Nephron (organoid): ENCODE measurements at regions not wholly inside any gene's neighbourhood (a gene's known extent, or its start where the extent isn't known, plus 50 kb on each side); places are given as distances from the start of the nearest gene placed in this dataset.

Experiments
- H3K27ac Mint-ChIP-seq, 3 experiments: 2 replicates each; pipeline ENCODE4 v1.8.0; 2020; ENCODE audit warnings: mixed read lengths in 3 of 3, mild to moderate bottlenecking in 2 of 3, moderate library complexity in 1 of 3
- H3K27me3 Mint-ChIP-seq: 2 replicates; pipeline ENCODE4 v1.8.0; 2021; ENCODE audit warnings: low read depth, mild to moderate bottlenecking, moderate library complexity, mixed read lengths
- H3K36me3 Mint-ChIP-seq: 2 replicates; pipeline ENCODE4 v1.8.0; 2020; ENCODE audit warnings: low read depth, mixed read lengths
- H3K4me1 Mint-ChIP-seq: 2 replicates; pipeline ENCODE4 v1.8.0; 2020; ENCODE audit warnings: mixed read lengths
- H3K4me3 Mint-ChIP-seq, 3 experiments: 2 replicates each; pipeline ENCODE4 v1.8.0; 2020; ENCODE audit warnings: mild to moderate bottlenecking in 3 of 3, mixed read lengths in 3 of 3, moderate library complexity in 2 of 3
- H3K9me3 Mint-ChIP-seq: 2 replicates; pipeline ENCODE4 v1.8.0; 2020; ENCODE audit warnings: mixed read lengths
- CTCF ChIP-seq, 3 experiments: fragments of 200-600 bp; sonication (generic); IDR thresholded peaks; one replicate each; pipeline ENCODE4 v1.5.0; 2021; ENCODE audit warnings: antibody characterized with exemption in 3 of 3; ENCODE audit not compliant: unreplicated experiment in 3 of 3

DNA sequence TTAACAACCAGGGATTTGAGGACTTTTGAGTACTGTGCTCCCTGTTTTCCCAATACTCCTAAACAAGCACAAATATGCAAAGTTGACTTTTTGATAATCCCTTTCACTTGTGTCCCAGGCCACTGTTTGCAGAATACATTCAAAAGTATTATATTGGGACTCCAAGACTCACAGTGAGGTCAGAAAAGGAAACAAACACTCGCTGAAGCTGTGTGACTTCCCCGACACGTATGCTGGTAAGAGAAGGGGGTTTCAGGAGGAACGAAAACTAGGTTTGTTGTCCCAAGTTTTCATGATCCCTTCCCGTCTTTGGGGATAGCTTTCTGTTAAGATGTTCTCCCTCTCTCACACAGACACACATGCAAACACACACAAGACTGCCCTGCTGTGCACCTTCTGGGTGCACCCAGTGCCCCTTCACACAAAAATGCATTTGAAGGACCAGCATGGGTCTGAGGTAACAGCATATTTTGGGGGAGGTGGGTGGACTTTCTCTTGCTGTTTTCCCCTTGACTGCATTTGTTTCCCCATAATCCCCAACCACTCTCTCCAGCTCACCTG, 225.2 kb upstream of the PRICKLE2 start:
- Mint-ChIP-seq H3K27me3 (peaks cover 20% of the 10 kb centered on the region), H3K9me3 (no peaks in the 10 kb centered on the region), H3K36me3 (no peaks in the 10 kb centered on the region), H3K4me1 (peaks cover 6% of the 10 kb centered on the region), H3K4me3 (no peak overlapping the region), H3K27ac (no peak overlapping the region)
- TF ChIP-seq CTCF (IDR thresholded peaks at IDR 0.05; ENCODE audit: unreplicated experiment in 3 of 3): no peak

DNA sequence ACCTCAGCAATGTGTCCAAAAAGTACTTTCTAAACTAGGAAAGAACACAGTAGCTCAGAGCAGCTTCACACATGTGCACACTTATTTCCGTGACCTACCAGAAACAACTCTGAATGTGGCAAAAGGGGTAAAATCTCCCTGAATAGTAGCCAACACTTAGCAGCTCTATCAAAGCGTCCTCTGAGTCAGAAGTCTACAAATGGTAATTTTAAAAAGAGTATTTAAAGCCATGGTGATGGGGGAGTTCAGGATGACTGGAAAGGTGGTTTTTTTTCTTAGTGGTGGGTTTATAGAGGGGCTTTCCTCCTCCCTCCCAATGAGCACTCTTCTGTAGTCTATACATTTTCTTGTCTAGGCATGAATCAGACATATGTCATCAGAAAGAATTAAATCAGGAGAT, 223.8 kb upstream of the PRICKLE2 start:
- Mint-ChIP-seq H3K9me3 (no peaks in the 10 kb centered on the region), H3K4me1 (peaks cover 12% of the 10 kb centered on the region), H3K27ac (no peak overlapping the region), H3K4me3 (no peak overlapping the region), H3K36me3 (no peaks in the 10 kb centered on the region), H3K27me3 (peaks cover 20% of the 10 kb centered on the region)
- TF ChIP-seq CTCF (IDR thresholded peaks at IDR 0.05; ENCODE audit: unreplicated experiment in 3 of 3): no peak

DNA sequence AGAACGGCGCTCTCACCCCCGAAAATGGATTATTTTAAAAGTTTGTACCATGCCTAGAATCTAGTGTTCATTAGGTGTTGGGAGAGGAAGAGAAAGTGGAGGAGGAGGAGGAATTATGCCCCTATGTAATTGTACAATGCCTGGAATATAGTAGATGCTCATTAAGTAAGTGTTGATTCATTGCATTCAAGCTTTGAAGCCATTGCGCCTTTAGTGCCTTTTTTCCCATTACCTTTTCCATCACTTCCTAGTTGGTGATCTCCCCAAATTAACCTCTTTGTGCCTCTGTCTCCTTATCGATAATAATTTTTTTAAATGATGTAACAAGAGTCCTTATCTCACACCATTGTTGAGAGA, 220.7 kb upstream of the PRICKLE2 start:
- H3K4me1 Mint-ChIP-seq: peaks cover 42% of the 10 kb centered on the region
- no peaks in the 10 kb centered on the region for H3K36me3 Mint-ChIP-seq
- peak overlapping the region; percentile 82 to 93 (median 88) for H3K4me3 Mint-ChIP-seq
- no peaks in the 10 kb centered on the region for H3K9me3 Mint-ChIP-seq
- H3K27ac Mint-ChIP-seq: peak overlapping the region; percentile 57 to 64 (median 63)
- H3K27me3 Mint-ChIP-seq: peaks cover 10% of the 10 kb centered on the region
- no peak for TF ChIP-seq CTCF (IDR thresholded peaks at IDR 0.05; ENCODE audit: unreplicated experiment in 3 of 3)

DNA sequence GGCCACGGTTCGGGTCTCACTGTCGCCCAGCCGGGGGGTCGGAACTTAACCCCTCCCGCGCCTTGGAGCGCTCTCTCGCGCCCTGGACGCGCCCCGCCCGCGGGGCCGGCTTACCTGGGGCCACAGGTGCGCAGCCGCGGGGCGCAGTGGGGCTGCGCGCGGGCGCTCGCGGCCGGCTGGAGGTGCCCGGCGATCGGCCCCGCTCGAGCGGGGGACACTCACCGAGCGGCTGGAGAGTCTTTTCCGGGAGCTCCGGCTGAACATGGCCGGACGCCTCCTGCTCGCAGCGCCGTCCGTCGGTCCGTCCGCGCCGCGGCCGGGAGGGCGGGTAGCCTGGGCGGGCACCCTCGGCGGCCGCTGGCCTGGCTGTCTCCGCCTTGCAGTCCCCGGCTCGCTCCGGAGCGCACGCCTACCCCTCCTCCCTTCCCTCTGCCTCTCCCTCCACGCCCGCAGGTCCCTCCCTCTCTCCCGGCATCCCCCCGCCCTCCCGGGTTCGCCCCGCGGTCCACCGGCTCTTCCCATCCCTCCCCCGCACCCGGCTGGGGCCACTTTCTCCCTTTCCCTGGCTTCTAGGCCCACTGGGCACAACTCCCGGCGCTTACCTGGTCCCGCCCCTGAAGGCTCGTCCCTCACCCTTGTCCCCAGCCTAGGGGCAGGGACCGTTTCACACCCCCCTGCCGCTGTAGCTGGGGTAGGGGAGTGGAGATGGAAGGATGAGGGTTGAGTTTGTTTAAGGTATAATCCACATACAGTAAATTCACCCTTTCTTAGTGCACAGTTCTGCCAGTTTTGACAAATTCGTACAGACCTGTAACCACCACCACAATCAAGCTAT, 220.1 kb upstream of the PRICKLE2 start:
- H3K27ac Mint-ChIP-seq: peak overlapping the region; percentile 57 to 64 (median 63)

GRCh38 chr3:64444490-64445108, 219.3 kb upstream of the PRICKLE2 start:
- H3K4me3 Mint-ChIP-seq: peak overlapping the region; percentile 87 to 91 (median 90)
- peak in 1 of 3 experiments; percentile 20 for TF ChIP-seq CTCF (IDR thresholded peaks at IDR 0.05; ENCODE audit: unreplicated experiment in 3 of 3)

More for the DNA sequence above, 220.1 kb upstream of the PRICKLE2 start:
- H3K4me1 Mint-ChIP-seq: peaks cover 48% of the 10 kb centered on the region
- peaks cover 9% of the 10 kb centered on the region for H3K27me3 Mint-ChIP-seq
- H3K9me3 Mint-ChIP-seq: no peaks in the 10 kb centered on the region
- H3K36me3 Mint-ChIP-seq: no peaks in the 10 kb centered on the region
- TF ChIP-seq CTCF (IDR thresholded peaks at IDR 0.05; ENCODE audit: unreplicated experiment in 3 of 3): no peak
- H3K4me3 Mint-ChIP-seq: peak overlapping the region; percentile 87 to 93 (median 90)

More at GRCh38 chr3:64444490-64445108, 219.3 kb upstream of the PRICKLE2 start:
- peaks cover 56% of the 10 kb centered on the region for H3K4me1 Mint-ChIP-seq
- H3K27ac Mint-ChIP-seq: peak overlapping the region; percentile 56 to 90 (median 80)
- peaks cover 9% of the 10 kb centered on the region for H3K27me3 Mint-ChIP-seq
- H3K9me3 Mint-ChIP-seq: no peaks in the 10 kb centered on the region
- no peaks in the 10 kb centered on the region for H3K36me3 Mint-ChIP-seq
